GM23338 (cell line): ENCODE measurements at regions not wholly inside any gene's neighbourhood (a gene's known extent, or its start where the extent isn't known, plus 50 kb on each side); places are given as distances from the start of the nearest gene placed in this dataset.
A peak's percentile ranks its signal among the peaks of the same experiment; 100 is the strongest.

Source experiments
- ATAC-seq: fragments of 200-7000 bp; cut with Tn5 transposase; 3 replicates; pipeline ENCODE4 v1.9.1; 2020
- DNase-seq: peaks from one replicate; pipeline ENCODE4 v3.0.0-alpha.2; 2015; ENCODE audit warnings: low spot score
- H2AFZ ChIP-seq: fragments of 200-600 bp; sonication (generic); 2 replicates; pipeline ENCODE4 v1.8.0; 2016; ENCODE audit warnings: antibody characterized with exemption, mild to moderate bottlenecking, moderate library complexity
- H3F3A ChIP-seq: fragments of 200-600 bp; sonication (generic); replicated peaks from 2 replicates; pipeline ENCODE4 v1.8.0; 2017; ENCODE audit warnings: antibody characterized with exemption, mixed run types, low read depth
- H3K27ac ChIP-seq: fragments of 200-600 bp; sonication (generic); 2 replicates; pipeline ENCODE4 v1.6.1; 2016; ENCODE audit warnings: low read depth
- H3K27me3 ChIP-seq: fragments of 200-600 bp; sonication (generic); 2 replicates; pipeline ENCODE4 v1.8.0; 2016; ENCODE audit warnings: mild to moderate bottlenecking, mixed run types, moderate library complexity; ENCODE audit not compliant: insufficient read depth
- H3K36me3 ChIP-seq: fragments of 200-600 bp; sonication (generic); 2 replicates; pipeline ENCODE4 v1.8.0; 2016; ENCODE audit warnings: mild to moderate bottlenecking; ENCODE audit not compliant: insufficient read depth
- H3K4me1 ChIP-seq: fragments of 200-600 bp; sonication (generic); 2 replicates; pipeline ENCODE4 v1.8.0; 2016; ENCODE audit warnings: mild to moderate bottlenecking, moderate library complexity; ENCODE audit not compliant: insufficient read depth
- H3K4me2 ChIP-seq: fragments of 200-600 bp; sonication (generic); 2 replicates; pipeline ENCODE4 v1.7.1; 2017; ENCODE audit warnings: mixed run types
- H3K4me3 ChIP-seq: fragments of 200-600 bp; sonication (generic); 2 replicates; pipeline ENCODE4 v1.6.1; 2016; ENCODE audit warnings: mixed run types
- H3K79me2 ChIP-seq: fragments of 200-600 bp; sonication (generic); replicated peaks from 2 replicates; pipeline ENCODE4 v1.8.0; 2017; ENCODE audit warnings: mild to moderate bottlenecking; ENCODE audit not compliant: insufficient read depth
- H3K9me2 ChIP-seq: fragments of 200-600 bp; sonication (generic); 2 replicates; pipeline ENCODE4 v1.8.0; 2017; ENCODE audit not compliant: insufficient read depth
- H4K20me1 ChIP-seq: fragments of 200-600 bp; sonication (generic); replicated peaks from 2 replicates; pipeline ENCODE4 v1.8.0; 2017; ENCODE audit warnings: mild to moderate bottlenecking; ENCODE audit not compliant: insufficient read depth
- H3K27ac Mint-ChIP-seq: 2 replicates; pipeline ENCODE4 v1.8.0; 2020; ENCODE audit warnings: inconsistent platforms, mild to moderate bottlenecking, moderate library complexity, mixed read lengths
- H3K27me3 Mint-ChIP-seq: 3 replicates; pipeline ENCODE4 v1.8.0; 2022; ENCODE audit warnings: low read depth, mild to moderate bottlenecking, moderate library complexity, mixed read lengths, inconsistent platforms; ENCODE audit not compliant: insufficient read depth, poor library complexity
- H3K36me3 Mint-ChIP-seq: 3 replicates; pipeline ENCODE4 v1.8.0; 2021; ENCODE audit warnings: low read depth, mild to moderate bottlenecking, inconsistent platforms, moderate library complexity, mixed read lengths
- H3K4me1 Mint-ChIP-seq: 3 replicates; pipeline ENCODE4 v1.8.0; 2020; ENCODE audit warnings: mild to moderate bottlenecking, inconsistent platforms, mixed read lengths
- H3K4me3 Mint-ChIP-seq: 3 replicates; pipeline ENCODE4 v1.8.0; 2021; ENCODE audit warnings: moderate library complexity, mild to moderate bottlenecking, inconsistent platforms, mixed read lengths
- H3K9me3 Mint-ChIP-seq: 3 replicates; pipeline ENCODE4 v1.8.0; 2020; ENCODE audit warnings: moderate library complexity, mild to moderate bottlenecking, inconsistent platforms, mixed read lengths
- CREB1 ChIP-seq: fragments of 250-450 bp; sonication (Bioruptor Pico); IDR thresholded peaks from 2 replicates; pipeline ENCODE4 v1.5.0; 2020; ENCODE audit warnings: low read depth, mild to moderate bottlenecking, moderate library complexity
- CTCF ChIP-seq, 2 experiments: fragments of 200-600 bp in 1 of 2; sonication (generic) in 1 of 2; conservative IDR thresholded peaks; 2 replicates each; pipeline versions ENCODE4 v1.5.1 to v1.6.1; 2016 to 2017; ENCODE audit warnings: antibody characterized with exemption in 2 of 2, low read depth in 2 of 2, mild to moderate bottlenecking in 2 of 2, moderate library complexity in 1 of 2
- ETS1 ChIP-seq: IDR thresholded peaks from 2 replicates; pipeline ENCODE4 v1.6.1; 2016; ENCODE audit warnings: antibody characterized with exemption
- EZH2 ChIP-seq: fragments of 200-600 bp; sonication (generic); IDR thresholded peaks from one replicate; pipeline ENCODE4 v1.8.0; 2017; ENCODE audit warnings: antibody characterized with exemption, mild to moderate bottlenecking, low read depth; ENCODE audit not compliant: unreplicated experiment
- EZH2phosphoT487 ChIP-seq: fragments of 200-600 bp; sonication (generic); IDR thresholded peaks from one replicate; pipeline ENCODE4 v1.8.1; 2018; ENCODE audit warnings: antibody characterized with exemption; ENCODE audit not compliant: unreplicated experiment
- JUNB ChIP-seq: IDR thresholded peaks from one replicate; pipeline ENCODE4 v1.6.1; 2016; ENCODE audit warnings: antibody characterized with exemption; ENCODE audit not compliant: unreplicated experiment
- NANOG ChIP-seq: IDR thresholded peaks from 2 replicates; pipeline ENCODE4 v1.6.1; 2016; ENCODE audit warnings: antibody characterized with exemption, borderline replicate concordance
- POLR2AphosphoS5 ChIP-seq: IDR thresholded peaks from 2 replicates; pipeline ENCODE4 v1.6.1; 2016; ENCODE audit warnings: antibody characterized with exemption, low read depth
- REST ChIP-seq: IDR thresholded peaks from one replicate; pipeline ENCODE4 v1.6.1; 2018; ENCODE audit warnings: antibody characterized with exemption; ENCODE audit not compliant: unreplicated experiment
- STAT1 ChIP-seq: IDR thresholded peaks from one replicate; pipeline ENCODE4 v1.6.1; 2016; ENCODE audit warnings: antibody characterized with exemption; ENCODE audit not compliant: unreplicated experiment
- ZNF114 ChIP-seq: fragments of 250-450 bp; sonication (Bioruptor Pico); IDR thresholded peaks from 2 replicates; pipeline ENCODE4 v1.5.0; 2020; ENCODE audit warnings: mild to moderate bottlenecking, moderate library complexity
- ZNF331 ChIP-seq: fragments of 250-450 bp; sonication (Bioruptor Pico); IDR thresholded peaks from 2 replicates; pipeline ENCODE4 v1.5.0; 2020; ENCODE audit warnings: low read depth, mild to moderate bottlenecking, moderate library complexity
- ZNF462 ChIP-seq: fragments of 250-450 bp; sonication (Bioruptor Pico); IDR thresholded peaks from 2 replicates; pipeline ENCODE4 v1.5.0; 2020; ENCODE audit warnings: mild to moderate bottlenecking, moderate library complexity

GRCh38 chr17:79420318-79421243, 190.3 kb downstream of the RBFOX3 start:
- H3K4me2 ChIP-seq: no peak overlapping the region
- Mint-ChIP-seq H3K27me3 (peaks cover 11% of the 10 kb centered on the region), H3K4me1 (no peaks in the 10 kb centered on the region; the same call in 1 of the 3 replicates), H3K9me3 (no peaks in the 10 kb centered on the region), H3K4me3 (no peak overlapping the region), H3K27ac (no peak overlapping the region), H3K36me3 (no peaks in the 10 kb centered on the region)
- H3F3A ChIP-seq: no peaks in the 10 kb centered on the region
- H3K27ac ChIP-seq: no peak overlapping the region
- no peaks in the 10 kb centered on the region for H4K20me1 ChIP-seq
- no peaks in the 10 kb centered on the region for H3K36me3 ChIP-seq
- TF ChIP-seq NANOG: no peak
- no peak for TF ChIP-seq ETS1
- TF ChIP-seq JUNB: no peak
- TF ChIP-seq CREB1 (CRISPR knock-in tag): no peak
- TF ChIP-seq ZNF331 (CRISPR knock-in tag): no peak
- TF ChIP-seq EZH2: no peak
- no peak for TF ChIP-seq ZNF462 (CRISPR knock-in tag)
- TF ChIP-seq REST: no peak
- no peak for TF ChIP-seq EZH2phosphoT487
- no peak for TF ChIP-seq POLR2AphosphoS5
- TF ChIP-seq STAT1: no peak
- TF ChIP-seq ZNF114 (CRISPR knock-in tag): no peak
- TF ChIP-seq CTCF (conservative IDR thresholded peaks at IDR 0.05; ENCODE audit: low read depth in 2 of 2): no peak
- ATAC-seq: peak; percentile 29
- H3K27me3 ChIP-seq: no peaks in the 10 kb centered on the region
- H3K4me3 ChIP-seq: no peak overlapping the region
- H3K79me2 ChIP-seq: no peaks in the 10 kb centered on the region
- H3K4me1 ChIP-seq: no peaks in the 10 kb centered on the region
- no peak overlapping the region for H2AFZ ChIP-seq
- DNase-seq: no peak
- H3K9me2 ChIP-seq: no peaks in the 10 kb centered on the region
